Loucy (cell line): ENCODE measurements at regions not wholly inside any gene's neighbourhood (a gene's known extent, or its start where the extent isn't known, plus 50 kb on each side); places are given as distances from the start of the nearest gene placed in this dataset.

Source experiments
- H2AFZ ChIP-seq: fragments of 200-600 bp; sonication (generic); 2 replicates; pipeline ENCODE4 v1.6.0; 2016; ENCODE audit warnings: antibody characterized with exemption, mild to moderate bottlenecking, low read length, moderate library complexity
- H3F3A ChIP-seq: fragments of 200-600 bp; 2 replicates; pipeline ENCODE4 v1.6.0; 2016; ENCODE audit warnings: antibody characterized with exemption, low read depth, mild to moderate bottlenecking
- H3K27me3 ChIP-seq: fragments of 200-600 bp; sonication (generic); 2 replicates; pipeline ENCODE4 v1.6.1; 2014; ENCODE audit warnings: low read length, mild to moderate bottlenecking; ENCODE audit not compliant: insufficient read depth, poor library complexity, severe bottlenecking
- H3K36me3 ChIP-seq: fragments of 200-600 bp; sonication (generic); 2 replicates; pipeline ENCODE4 v1.6.1; 2016; ENCODE audit warnings: low read length; ENCODE audit not compliant: insufficient read depth
- H3K4me1 ChIP-seq: fragments of 200-600 bp; sonication (generic); 2 replicates; pipeline ENCODE4 v1.5.1; 2014; ENCODE audit warnings: low read length, mild to moderate bottlenecking; ENCODE audit not compliant: insufficient read depth, poor library complexity, severe bottlenecking
- H3K4me2 ChIP-seq: fragments of 200-600 bp; sonication (generic); 2 replicates; pipeline ENCODE4 v1.6.0; 2014; ENCODE audit warnings: antibody characterized with exemption, low read length, low read depth, mild to moderate bottlenecking; ENCODE audit not compliant: poor library complexity, severe bottlenecking
- H3K4me3 ChIP-seq: fragments of 200-600 bp; sonication (generic); 2 replicates; pipeline ENCODE4 v1.5.1; 2014; ENCODE audit warnings: low read length, mild to moderate bottlenecking, mixed read lengths; ENCODE audit not compliant: poor library complexity, severe bottlenecking
- H3K79me2 ChIP-seq: fragments of 200-600 bp; sonication (generic); 2 replicates; pipeline ENCODE4 v1.6.1; 2014; ENCODE audit warnings: low read length; ENCODE audit not compliant: insufficient read depth
- H3K9ac ChIP-seq: fragments of 200-600 bp; sonication (generic); 2 replicates; pipeline ENCODE4 v1.6.0; 2014; ENCODE audit warnings: mild to moderate bottlenecking, low read depth, low read length, moderate library complexity; ENCODE audit not compliant: poor library complexity, severe bottlenecking
- H3K9me2 ChIP-seq: fragments of 200-600 bp; sonication (generic); replicated peaks from 2 replicates; pipeline ENCODE4 v1.6.1; 2016; ENCODE audit warnings: low read depth, low read length, mixed read lengths
- H3K9me3 ChIP-seq: fragments of 200-600 bp; sonication (generic); 2 replicates; pipeline ENCODE4 v1.6.1; 2014; ENCODE audit warnings: mild to moderate bottlenecking, antibody characterized with exemption, low read length, low read depth; ENCODE audit not compliant: insufficient read depth
- H4K20me1 ChIP-seq: fragments of 200-600 bp; sonication (generic); 2 replicates; pipeline ENCODE4 v1.6.0; 2014; ENCODE audit warnings: antibody characterized with exemption, low read length, mild to moderate bottlenecking; ENCODE audit not compliant: insufficient read depth, poor library complexity, severe bottlenecking
- CTCF ChIP-seq: fragments of 200-600 bp; sonication (generic); conservative IDR thresholded peaks from 2 replicates; pipeline ENCODE4 v1.5.1; 2014; ENCODE audit warnings: mild to moderate bottlenecking, antibody characterized with exemption, low read length
- EZH2phosphoT487 ChIP-seq: fragments of 200-600 bp; IDR thresholded peaks from 2 replicates; pipeline ENCODE4 v1.6.1; 2018; ENCODE audit warnings: antibody characterized with exemption, mild to moderate bottlenecking, moderate library complexity, borderline replicate concordance

- no peaks in the 10 kb centered on the region for H3K9me3 ChIP-seq
- H3F3A ChIP-seq: no peaks in the 10 kb centered on the region
- no peak overlapping the region for H2AFZ ChIP-seq
- no peak overlapping the region for H3K4me3 ChIP-seq
- no peaks in the 10 kb centered on the region for H3K27me3 ChIP-seq
- no peaks in the 10 kb centered on the region for H3K79me2 ChIP-seq
- no peak overlapping the region for H3K4me2 ChIP-seq
- TF ChIP-seq EZH2phosphoT487 (no peak), CTCF (no peak)
- no peak overlapping the region for H3K9ac ChIP-seq
- no peaks in the 10 kb centered on the region for H3K36me3 ChIP-seq
- peaks cover 35% of the 10 kb centered on the region for H3K4me1 ChIP-seq
- no peaks in the 10 kb centered on the region for H3K9me2 ChIP-seq
- H4K20me1 ChIP-seq: no peaks in the 10 kb centered on the region
Measured at GRCh38 chr1:198978523-198978922, 339.7 kb downstream of the PTPRC start.

DNA sequence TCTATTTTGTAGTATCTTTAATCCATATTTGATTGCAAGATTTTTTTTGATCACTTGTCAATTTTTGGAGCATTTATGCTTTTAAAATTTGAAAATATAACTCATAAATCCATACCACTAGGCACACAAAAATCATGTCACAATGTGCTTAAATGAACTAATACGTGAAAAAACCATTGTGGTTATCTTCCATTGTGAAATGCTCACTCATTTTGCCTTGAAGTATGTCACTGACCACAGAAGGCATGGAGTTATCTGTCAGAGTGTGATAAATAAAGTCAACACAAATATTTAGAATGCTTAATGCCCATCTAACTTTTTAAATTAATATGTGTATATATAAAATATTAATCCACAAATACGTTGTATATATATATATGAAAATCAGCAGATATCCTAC is 347.2 kb downstream of the PTPRC start:
- Histone ChIP-seq H4K20me1 (no peaks in the 10 kb centered on the region), H3K79me2 (no peaks in the 10 kb centered on the region), H3K9ac (no peak overlapping the region), H3K4me3 (no peak overlapping the region), H3K9me3 (peaks cover 7% of the 10 kb centered on the region; the same call in 1 of the 2 replicates), H3K4me1 (peaks cover 28% of the 10 kb centered on the region), H3K36me3 (no peaks in the 10 kb centered on the region), H3K4me2 (no peak overlapping the region), H3K9me2 (no peaks in the 10 kb centered on the region), H3F3A (no peaks in the 10 kb centered on the region), H2AFZ (no peak overlapping the region), H3K27me3 (no peaks in the 10 kb centered on the region)
- TF ChIP-seq EZH2phosphoT487 (no peak), CTCF (no peak)

DNA sequence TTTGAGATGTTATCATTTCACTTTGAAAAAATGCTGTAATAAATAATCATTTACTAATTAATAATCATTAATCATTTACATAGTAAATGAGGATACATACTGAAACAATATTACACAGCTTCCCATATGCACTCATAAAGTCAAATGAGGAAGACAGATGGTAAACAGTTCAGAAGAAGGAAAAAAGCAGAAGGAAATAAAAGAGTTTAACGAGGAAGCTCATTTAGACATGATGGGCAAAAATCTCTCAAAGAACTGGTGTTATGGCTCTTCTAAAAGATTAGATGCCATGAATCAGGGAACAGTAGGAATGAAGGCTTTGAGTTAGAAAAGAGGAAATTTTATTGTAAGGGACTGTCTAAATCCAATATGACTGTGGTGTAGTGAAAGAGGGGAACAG is 347.6 kb downstream of the PTPRC start:
- Histone ChIP-seq H4K20me1 (no peaks in the 10 kb centered on the region), H3K9me2 (no peaks in the 10 kb centered on the region), H2AFZ (no peak overlapping the region), H3K9ac (no peak overlapping the region), H3K36me3 (no peaks in the 10 kb centered on the region), H3K4me2 (no peak overlapping the region), H3K79me2 (no peaks in the 10 kb centered on the region), H3K4me1 (peaks cover 24% of the 10 kb centered on the region), H3F3A (no peaks in the 10 kb centered on the region), H3K27me3 (no peaks in the 10 kb centered on the region), H3K9me3 (peaks cover 7% of the 10 kb centered on the region; the same call in 1 of the 2 replicates), H3K4me3 (no peak overlapping the region)
- TF ChIP-seq CTCF (no peak), EZH2phosphoT487 (no peak)
